Right hindlimb (tissue), 1 donor: ENCODE measurements at regions not wholly inside any gene's neighbourhood (a gene's known extent, or its start where the extent isn't known, plus 50 kb on each side); places are given as distances from the start of the nearest gene placed in this dataset.
A peak's percentile ranks its signal among the peaks of the same experiment; 100 is the strongest.

ENCODE experiments used
- DNase-seq: peaks from one replicate; pipeline ENCODE4 v3.0.0-alpha.2; 2018

DNA sequence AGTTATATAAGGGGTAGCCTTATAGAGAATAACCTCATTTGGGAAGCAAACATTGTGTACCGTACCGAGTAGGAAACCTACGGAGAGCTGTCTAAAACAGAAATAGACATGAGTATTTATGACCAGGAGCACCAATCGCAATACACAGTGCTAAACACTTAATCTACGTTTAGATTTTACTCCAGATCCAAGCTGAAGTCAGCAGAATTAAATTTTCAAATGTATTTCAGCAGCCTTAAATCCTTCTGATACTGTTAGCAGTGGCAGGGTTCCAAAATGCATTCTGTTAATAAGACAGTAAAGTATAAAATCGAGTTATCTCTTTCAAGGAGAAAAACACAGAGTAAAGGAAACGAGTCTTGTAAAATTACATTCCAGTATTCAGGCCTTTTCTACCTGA lies 118.1 kb upstream of the ZNF521 start:
- DNase-seq, result no peak

DNA sequence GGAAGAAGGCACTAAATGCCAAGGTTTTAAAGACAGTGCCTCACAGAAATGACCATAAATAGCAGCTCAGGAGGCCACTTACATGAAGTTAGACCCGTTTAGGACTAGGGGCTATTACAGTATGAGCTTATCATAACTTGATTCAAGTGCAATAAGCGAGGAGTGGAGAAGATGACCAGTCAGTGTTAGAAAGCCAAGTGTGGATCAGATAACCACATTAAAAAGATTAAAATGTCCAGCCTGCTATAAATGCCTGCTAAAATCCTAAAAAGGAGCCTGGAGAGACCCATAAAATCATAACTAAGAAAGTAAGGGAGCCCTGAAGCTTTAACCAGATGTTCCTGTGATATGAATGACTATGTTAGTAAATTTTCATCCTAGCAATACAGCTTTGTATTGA lies 117.5 kb upstream of the ZNF521 start:
- DNase-seq, result no peak

DNA sequence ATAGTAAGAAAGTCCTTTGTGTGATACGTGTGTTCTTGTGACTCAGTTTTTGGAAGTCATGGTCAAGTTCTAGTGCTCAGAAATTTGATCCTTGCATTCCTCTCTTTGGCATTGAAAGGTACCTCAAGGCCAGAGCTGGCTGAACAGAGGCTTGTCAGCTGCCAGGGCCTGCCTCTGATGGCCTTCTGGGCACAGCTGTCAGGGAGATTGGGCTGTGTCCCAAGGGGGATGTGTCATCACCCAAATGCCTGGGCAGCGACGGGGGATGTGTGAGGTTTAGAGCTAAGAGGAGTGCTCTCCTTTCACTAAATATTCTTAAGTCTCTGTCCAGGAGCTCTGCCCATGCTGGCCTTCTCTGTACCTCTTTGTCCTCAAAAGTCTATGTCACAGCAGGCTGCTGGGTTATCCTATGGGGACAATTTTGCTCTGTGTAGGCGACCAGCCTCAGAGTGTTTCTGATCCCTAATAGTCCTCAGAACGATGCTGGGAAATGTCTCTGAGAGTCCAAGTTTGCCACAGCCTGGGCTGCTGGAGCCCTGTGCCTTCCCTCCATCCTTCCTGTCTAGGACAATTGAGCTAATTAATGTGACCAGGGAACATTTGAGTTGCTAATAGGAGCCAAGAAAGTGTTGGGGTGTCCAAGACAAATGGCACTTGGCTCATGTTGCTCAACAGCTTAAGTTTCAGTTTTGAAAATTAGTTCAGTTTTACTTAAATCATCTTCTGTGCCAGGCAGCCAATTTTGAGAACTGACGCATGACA lies 115.4 kb upstream of the ZNF521 start:
- peak; percentile 74 for DNase-seq

DNA sequence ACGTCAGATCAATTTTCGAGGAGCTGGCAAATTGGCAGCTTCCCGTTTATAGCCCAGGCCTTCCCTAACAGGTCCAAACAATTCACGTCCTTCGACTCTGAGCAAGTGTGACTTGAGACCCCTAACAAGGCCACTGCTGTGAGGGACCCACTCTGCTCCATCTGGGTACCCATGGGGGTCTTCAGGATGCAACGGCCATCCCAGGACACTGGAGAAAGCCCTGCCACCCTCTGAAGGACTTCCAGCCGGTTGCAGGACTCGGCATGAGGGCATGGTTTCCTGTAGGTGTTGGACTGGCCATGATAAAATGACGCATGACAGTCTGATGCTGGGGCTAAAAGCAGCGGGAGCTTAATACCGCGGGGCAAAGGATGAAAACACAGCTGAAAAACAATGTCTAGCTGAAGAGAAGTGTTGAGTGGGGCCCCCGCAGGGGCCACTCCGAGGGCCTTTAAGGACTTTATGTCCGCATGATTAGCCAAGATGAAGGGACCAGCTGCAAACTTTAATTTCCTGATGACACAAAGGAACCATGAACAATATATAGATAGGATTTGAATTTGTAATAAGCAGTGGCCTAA lies 113.3 kb upstream of the ZNF521 start:
- no peak for DNase-seq

DNA sequence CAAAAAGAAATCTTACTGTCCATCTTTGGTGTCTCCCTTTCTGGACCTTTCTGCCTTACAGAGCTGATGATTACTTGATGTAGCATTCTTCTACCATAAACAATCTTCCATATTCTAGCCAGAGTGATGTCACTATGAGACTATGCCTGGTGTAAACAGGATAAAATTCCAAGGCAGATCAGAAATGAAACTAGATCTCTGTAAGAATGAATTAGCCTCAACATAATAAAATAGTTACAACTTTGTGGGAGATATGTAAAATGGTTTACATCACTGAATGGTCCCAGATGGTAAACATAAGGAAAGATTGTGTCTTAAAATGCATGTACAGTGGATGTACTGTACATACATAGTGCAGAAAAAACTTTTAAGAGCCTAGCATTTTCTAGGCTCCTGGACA lies 112.3 kb upstream of the ZNF521 start:
- DNase-seq, result no peak

DNA sequence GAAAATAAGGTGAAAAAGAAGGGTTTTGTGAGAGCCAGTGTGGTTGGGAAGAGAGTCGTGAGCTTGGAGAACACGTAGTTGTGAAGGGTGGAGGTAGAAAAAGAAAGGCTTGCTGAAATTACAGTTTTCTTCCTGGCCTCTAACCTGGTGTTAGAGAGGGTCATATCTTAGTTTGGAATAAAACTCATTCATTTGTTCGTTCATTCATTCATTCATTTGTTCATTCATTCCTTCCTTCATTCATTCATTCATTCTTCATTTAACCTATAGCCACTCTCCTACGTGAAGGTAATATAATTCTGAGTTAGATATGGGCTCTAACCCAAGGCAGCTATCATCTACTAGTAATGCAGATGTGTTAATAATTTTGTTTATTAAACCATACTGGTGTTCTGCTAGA lies 111.8 kb upstream of the ZNF521 start:
- no peak for DNase-seq

DNA sequence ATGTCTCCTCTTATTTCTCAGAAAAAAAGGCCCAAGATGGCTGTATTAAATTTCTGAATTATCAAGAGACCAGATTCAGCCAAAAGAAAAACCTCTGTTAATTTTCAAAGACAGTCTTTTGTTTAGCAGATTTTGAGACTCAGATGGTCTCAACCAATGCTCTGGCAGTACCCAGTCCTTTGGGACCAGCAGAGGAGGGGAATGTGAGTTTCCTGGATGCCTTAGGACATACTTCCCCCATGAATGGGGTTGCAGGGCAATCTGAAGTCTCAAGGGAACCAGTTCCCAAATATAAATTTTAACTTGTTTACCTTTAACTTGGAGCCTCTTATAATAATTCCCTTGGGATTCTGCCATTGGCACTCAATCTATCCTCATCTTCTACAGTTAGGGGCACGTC lies 107.8 kb upstream of the ZNF521 start:
- DNase-seq, result no peak

DNA sequence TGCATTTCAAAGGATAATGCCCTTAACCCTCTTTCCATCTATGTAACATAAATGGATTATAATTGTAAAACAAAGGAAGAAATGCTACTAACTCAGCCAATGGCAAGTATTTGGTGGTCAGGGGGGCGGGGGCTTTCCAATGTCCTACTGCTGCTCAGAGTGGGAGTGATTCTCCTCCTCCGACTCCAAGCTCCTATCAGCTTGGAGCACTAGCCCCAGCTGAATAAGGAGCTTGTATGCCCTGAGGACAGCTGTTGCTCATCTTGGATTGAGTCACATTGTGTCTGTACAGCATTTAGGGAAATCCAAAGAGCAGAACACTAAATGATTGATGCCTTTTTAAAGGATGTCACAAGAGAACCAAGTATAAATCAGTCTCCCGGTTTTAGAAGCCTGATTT lies 105.6 kb upstream of the ZNF521 start:
- no peak for DNase-seq

DNA sequence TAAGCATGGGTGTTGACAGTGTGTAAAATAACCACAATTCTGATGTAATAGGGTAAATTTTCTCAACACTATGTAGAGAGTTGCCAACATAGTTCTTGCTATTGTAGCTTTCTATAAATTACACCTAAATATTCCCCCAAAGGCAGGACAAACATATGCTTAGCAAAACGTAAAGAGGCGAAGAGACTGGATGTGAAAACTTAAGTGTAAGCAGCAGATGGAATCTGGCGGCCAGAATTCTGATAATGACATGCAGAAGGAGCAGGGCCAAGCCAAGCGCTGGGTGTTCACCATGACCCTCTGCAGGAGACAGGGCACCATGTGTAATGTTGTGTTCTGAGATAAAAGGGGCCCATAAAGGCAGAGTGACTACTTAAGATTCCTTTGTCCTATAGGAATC lies 105.2 kb upstream of the ZNF521 start:
- DNase-seq, result no peak

DNA sequence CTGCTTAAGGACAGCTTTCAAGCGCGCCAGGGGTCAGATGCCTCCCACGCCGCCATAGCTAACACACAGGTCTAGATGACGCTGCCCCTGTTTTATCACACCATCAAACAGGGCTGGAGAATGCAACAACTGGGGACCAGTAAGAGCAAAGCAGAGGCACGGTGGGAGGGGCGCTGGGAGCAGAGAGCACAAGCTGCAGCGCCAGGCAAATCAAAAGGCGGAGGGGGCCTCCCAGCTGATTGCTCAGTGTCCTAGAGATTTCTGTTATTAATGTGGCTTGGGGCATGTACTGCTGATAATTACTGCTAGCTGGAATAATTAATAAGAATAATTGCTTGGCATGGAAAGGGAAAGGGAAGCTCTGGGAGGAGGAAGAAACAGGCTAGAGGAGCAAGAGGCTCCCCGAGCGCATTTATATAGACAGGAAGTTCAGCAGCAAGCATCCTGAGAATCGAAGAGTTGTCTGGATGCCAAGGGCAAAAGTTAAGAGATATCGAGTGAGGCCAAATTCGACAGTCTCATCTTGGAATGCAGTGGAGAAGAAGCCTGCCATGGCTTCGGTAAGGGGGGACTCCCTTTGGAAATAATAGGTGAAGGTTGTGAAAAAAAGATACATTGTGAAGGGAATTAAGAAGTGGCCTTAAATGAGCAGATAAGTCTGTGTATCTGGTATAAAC lies 104.5 kb upstream of the ZNF521 start:
- DNase-seq, result peak; percentile 28

DNA sequence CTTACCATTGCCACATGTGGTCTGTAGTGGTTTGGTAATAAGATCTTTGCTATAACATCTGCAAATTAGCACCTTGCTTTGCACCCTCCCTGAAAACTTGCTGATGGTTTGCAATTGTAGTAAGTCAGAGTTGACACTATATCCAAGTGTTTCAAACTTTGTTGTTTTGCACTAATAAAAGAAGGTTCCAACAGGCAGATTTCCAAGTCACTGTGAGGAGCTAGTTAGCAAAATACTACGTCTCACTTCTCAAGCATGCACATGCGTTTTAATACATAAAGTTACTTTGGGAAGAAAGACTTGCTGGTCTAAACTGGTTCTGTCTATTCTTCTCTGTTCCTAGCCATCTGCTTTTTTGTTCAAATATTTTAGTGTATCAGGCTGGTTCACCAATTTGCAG lies 103.7 kb upstream of the ZNF521 start:
- DNase-seq, result no peak

DNA sequence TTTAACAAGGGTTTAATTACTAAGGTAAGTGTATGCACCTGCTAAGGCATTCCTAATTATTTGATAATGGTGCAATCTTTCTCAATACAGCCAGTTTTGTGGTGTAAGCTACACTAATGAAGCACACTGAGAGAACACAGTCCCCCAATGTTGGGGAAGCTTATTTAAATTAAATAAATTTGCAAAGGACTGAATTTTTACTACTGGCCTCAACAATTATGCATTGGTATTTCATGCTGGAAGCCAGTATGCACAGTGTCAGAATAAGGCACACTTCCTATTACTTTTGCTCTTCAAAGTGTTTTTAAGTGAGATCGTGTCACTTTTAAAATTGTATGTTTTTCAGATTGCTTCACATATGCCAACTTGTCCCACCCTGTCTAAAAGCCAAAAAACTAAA lies 103.2 kb upstream of the ZNF521 start:
- DNase-seq, result no peak

DNA sequence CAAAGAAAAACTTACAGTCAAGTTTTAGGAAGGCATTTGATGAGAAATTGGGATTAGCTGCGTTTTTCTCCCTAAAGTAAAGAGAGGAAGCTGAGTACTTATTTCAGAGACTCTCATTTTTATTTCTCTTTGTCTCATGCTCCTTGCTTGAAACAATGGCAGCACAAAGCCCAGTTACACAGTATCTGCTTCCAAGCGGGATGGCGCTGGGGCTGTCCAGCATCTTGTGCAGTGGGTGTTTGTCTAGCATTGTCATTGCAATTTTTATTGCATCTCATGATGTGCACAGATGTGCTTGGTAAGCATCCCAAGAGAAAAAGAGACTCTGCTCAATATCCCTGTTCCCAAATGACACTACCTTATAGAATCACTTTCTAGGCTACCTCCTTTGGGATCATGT lies 102.8 kb upstream of the ZNF521 start:
- DNase-seq, result no peak

DNA sequence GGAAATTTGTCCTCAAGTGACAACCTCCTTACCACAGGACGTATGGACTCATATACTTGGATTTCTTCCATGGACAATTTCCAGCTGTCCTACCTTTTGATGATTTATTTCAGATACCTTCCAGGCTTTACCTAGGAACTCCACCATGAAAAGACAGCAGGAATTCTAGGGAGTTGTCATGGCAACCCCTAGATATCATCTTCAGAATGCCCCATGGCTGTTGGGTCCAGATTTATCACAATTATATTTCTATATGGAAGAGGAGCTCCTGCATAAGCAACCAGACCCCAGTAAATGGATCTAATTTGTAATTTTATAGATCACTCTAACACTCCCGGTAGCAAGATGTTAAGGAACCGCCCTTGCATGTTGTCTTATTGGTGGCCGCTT lies 102.3 kb upstream of the ZNF521 start:
- no peak for DNase-seq

DNA sequence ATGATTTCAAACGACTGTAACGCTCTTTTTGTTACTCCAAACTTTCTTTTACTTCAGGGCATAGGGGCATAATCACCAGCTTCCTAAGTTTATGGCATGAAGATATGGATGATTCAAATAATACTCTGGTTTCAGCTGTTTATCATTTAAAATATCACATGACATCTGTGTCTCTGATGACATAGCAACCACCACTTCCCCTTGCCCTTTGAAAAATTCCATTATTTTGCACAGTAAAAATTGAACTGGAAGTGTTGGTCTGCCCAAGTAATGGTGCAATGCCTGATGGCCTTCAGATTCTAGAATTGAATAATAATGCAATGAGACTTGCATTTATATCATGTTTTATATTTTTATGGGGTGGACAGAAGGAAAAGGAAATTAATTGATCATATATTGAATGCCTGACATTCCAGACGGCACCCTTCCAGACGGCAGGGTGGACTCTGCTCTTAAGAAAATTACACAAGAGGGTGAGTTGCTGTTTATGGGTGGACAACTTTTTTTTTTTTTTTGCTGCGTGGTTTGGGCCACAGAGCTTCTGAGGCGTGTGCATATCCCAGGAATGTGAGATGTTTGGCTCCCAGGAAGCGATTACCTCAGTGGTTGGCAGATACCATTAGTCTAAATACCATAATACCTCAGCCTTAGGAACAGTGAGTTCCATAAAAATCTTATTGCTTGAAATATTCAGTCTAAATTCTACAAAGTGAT lies 101.7 kb upstream of the ZNF521 start:
- DNase-seq, result no peak

DNA sequence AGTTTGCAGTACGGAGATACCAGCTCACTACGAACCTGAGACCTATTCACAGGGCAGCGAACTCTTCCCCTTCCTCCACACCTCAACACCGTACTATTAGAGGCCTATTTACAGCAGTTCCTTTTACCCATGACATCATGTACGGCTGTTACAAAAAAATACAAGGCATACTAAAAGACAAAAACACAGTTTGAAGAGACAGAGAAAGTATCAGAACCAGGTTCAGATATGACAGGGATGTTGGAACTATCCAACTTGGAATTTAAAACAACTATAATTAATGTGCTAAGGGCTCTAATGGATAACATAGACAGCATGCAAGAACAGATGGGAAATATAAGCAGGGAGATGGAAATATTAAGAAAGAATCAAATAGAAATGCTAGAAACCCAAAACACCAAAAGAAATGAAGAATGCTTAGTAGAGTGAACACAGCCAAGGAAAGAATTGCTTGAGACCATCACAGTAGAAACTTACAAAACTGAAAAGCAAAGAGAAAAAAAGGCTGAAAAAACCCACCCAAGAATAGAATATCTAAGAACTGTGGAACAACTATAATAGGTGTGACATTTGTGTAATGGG lies 99.2 kb upstream of the ZNF521 start:
- DNase-seq, result no peak

DNA sequence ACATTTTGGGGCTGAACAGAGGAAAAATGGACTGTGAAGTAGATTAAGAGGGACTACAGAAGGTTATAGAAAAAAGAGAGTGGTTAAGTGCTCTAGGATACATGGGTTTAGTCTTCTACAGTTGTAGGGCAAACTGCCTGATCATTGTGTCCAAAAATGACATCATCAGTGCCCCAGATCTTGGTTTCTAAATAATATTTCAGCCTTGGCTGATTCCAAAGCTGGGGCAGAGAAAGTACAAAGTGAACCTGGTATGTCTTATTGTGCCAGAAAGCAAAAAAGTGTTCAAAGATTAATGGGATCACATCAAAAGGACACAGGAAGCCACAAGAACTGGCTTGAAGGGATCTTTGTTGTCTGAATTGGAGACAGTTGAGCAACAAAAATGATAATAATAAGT lies 97.1 kb upstream of the ZNF521 start:
- no peak for DNase-seq

DNA sequence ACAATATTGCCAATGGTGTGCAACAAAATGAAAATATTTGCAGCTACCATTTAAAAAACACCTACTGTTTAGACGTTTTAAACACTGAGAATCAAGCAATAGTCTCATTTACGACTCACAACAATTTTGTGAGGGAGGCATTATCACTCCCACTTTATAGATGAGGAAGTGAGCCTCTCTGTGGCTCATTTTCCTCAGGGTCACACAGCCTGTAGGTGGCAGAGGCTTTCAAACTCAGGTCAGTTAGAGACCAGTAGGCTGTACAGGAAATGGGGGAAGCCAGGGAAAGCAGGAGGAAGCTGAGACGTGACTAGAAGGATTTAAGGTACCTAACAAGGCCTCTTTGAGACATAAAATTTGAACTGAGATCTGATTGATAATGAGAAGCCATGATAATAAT lies 95.0 kb upstream of the ZNF521 start:
- DNase-seq, result no peak

DNA sequence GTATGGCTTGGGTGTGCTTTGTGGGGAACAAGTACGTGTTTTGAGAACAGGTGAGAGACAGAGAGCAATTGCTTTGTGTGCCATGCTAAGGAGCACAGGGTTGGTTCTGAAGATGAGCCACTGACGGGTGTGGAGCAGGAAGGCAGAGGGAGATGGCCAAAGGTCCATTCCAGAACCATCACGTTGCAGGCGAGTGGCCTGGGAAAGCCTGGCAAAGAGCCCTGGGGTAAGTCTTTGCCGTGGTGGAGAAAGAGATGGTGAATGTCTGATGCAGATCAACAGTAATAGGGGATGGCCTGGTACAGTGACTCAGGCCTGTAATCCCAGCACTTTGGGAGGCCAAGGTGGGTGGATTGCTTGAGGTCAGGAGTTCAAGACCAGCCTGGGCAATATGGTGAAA lies 93.5 kb upstream of the ZNF521 start:
- DNase-seq, result no peak

DNA sequence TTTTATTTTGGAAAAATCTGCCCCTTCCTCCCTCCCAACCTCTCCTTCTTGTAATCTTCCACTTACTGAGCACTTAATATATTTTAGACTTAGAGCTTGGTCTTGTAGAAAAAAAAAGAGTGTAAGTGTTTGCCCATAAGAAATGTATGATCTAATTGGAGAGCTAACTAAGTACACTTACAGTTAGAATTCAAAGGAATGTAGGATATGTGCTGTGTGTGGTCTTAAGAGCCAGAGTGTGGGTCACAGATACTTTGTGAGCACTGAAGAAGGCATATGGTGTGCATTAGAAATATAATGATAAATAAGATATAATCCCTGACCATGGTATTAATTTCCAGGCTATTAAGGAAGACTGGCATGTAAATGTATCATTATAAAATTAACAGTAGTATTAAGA lies 91.8 kb upstream of the ZNF521 start:
- DNase-seq, result no peak

DNA sequence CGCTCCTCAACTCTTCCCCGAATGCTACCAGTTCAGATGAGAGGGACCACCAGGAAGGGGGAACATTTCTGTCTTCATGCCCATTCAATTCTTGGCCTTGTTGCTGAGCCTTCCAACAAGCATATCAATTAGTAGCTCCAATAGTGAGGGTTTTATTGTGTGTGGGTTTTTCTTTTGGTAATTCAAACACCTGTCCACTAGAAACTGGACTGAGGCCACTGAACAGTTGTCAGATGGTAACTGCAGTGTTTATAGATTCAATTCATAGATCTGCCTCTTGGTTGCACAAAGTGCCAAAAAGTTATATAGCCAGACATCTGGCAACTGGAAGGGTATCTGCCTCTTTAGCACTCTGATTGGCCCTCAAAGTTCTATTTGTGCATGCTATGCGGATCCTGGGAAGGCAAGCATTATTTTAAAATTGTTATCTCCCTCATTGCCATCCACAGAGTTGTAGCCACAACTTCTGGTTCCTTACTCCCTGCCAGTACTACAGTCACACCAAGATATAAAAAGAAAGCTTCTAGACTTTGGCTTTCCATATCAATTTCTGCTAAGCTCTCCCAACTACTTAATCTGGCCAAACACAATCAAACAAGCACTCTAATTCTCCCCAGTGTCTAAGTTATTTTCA lies 83.3 kb upstream of the ZNF521 start:
- DNase-seq, result peak; percentile 48

DNA sequence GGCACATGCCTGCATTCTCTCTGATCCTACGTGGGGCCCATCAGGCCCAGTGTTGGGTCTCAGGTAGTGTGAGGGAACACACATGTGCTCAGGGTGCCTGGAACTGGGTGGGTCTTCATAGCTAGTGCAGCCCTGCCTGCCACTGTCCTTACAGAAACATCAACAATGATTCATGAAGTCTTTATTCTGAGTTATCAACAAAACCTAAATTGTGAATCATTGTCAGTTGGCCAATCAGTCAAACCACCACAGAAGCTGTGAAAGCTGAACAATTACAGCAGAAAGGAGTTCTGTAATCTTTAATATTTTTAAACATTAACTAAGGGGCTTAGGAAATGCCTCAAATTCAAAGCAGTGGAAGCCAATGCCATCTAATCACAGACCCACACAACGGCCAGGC lies 82.8 kb upstream of the ZNF521 start:
- no peak for DNase-seq

DNA sequence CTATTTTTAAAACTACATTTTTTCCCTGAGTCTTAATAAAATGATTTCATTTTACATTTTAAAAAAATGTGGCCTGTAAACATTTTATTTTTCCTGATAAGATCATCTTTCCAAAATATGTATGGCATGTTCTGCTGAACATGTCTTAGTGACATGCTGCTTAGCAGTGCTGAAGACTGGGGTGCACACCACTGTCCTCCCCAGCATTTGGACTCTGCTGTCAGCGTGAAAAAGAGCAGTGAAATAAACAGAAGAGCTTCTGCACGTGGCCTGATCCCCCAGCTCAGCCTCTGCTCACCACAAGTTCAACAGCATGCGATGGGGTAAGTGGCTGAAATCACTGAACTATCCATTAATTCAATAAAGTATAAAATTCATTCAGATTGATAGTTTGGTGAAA lies 81.6 kb upstream of the ZNF521 start:
- no peak for DNase-seq
